ENCODE measurements at regions not wholly inside any gene's neighbourhood (a gene's known extent, or its start where the extent isn't known, plus 50 kb on each side); places are given as distances from the start of the nearest gene placed in this dataset.

- no peak overlapping the region for H3K4me3 ChIP-seq
- no peaks in the 10 kb centered on the region for H3K27me3 ChIP-seq
- 79 to 88% (median 86%) methylated on average over 2 of the region's 2 CpGs for WGBS, 5 donors
- H3K36me3 ChIP-seq: no peaks in the 10 kb centered on the region
- TF ChIP-seq EP300 (IDR thresholded peaks at IDR 0.05) (no peak), CTCF (IDR thresholded peaks at IDR 0.05) (no peak), POLR2AphosphoS5 (IDR thresholded peaks at IDR 0.05) (no peak), POLR2A (IDR thresholded peaks at IDR 0.05) (no peak)
- no peak overlapping the region for H3K27ac ChIP-seq
- peaks cover 0 to 11% (median 0%) of the 10 kb centered on the region in 4 donors for H3K4me1 ChIP-seq
- intact Hi-C loops (cut with DNase I; ENCODE audit: low total_unique reads): no loop called here
- H3K9me3 ChIP-seq: no peaks in the 10 kb centered on the region
- DNase-seq: no peak
These were observed 55.8 kb upstream of the PRDM8 start for GRCh38 chr4:80141543-80141942.

DNA sequence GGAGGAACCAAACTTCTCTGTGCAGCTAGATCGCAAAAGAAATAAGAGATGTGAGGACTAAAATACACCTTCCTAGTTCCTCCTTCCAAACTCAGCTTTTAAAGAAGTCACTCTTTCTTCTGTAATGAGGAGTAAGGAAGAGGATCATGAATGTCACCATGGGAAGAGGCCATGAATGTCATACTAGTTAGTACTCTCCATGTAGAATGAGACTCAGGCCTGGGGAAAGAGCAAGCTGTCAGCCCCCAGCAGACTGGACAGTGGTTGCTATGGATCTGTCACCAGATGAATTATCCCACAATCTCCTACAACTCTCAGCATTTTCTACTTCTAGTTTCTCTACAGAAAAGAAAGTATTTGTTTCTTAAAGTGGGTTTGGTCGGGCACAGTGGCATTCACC is 57.1 kb upstream of the PRDM8 start:
- Histone ChIP-seq H3K36me3 (no peaks in the 10 kb centered on the region), H3K9me3 (no peaks in the 10 kb centered on the region), H3K27ac (peak overlapping the region in 1 of 5 donors; percentile 22), H3K27me3 (no peaks in the 10 kb centered on the region), H3K4me1 (peaks cover 0 to 11% (median 3%) of the 10 kb centered on the region in 4 donors), H3K4me3 (no peak overlapping the region)
- no peak for DNase-seq
- TF ChIP-seq EP300 (IDR thresholded peaks at IDR 0.05) (no peak), POLR2A (IDR thresholded peaks at IDR 0.05) (no peak), POLR2AphosphoS5 (IDR thresholded peaks at IDR 0.05) (no peak), CTCF (IDR thresholded peaks at IDR 0.05) (no peak)
- intact Hi-C loops (cut with DNase I; ENCODE audit: low total_unique reads): no loop called here
- 89 to 94% (median 90%) methylated on average over 2 of the region's 2 CpGs for WGBS, 5 donors

DNA sequence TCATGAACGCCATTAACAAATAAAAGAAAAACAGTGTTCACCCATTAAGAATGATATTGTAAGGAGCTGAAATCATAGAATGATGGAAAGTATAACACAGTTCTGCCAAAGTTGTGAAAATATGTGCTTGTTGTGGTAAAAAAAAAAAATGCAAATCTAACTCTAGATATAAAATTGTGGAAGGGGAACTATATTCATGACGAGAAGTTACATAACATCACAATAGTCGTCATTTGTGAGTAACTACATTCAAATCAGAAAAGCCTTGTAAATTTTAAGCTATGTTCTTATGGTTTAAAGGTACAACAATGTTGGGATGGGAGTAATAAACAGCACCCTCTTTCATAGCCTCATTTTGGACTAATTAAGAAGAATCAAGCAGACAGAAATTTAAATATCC is 57.6 kb upstream of the PRDM8 start:
- no peaks in the 10 kb centered on the region for H3K36me3 ChIP-seq
- intact Hi-C loops (cut with DNase I; ENCODE audit: low total_unique reads): no loop called here
- no peaks in the 10 kb centered on the region for H3K27me3 ChIP-seq
- H3K4me3 ChIP-seq: no peak overlapping the region
- TF ChIP-seq EP300 (IDR thresholded peaks at IDR 0.05) (no peak), POLR2A (IDR thresholded peaks at IDR 0.05) (no peak), CTCF (IDR thresholded peaks at IDR 0.05) (no peak), POLR2AphosphoS5 (IDR thresholded peaks at IDR 0.05) (no peak)
- DNase-seq: no peak
- H3K4me1 ChIP-seq: peaks cover 0 to 11% (median 3%) of the 10 kb centered on the region in 4 donors
- no peaks in the 10 kb centered on the region for H3K9me3 ChIP-seq
- WGBS, 5 donors: 81 to 89% (median 86%) methylated on average over 3 of the region's 3 CpGs
- peak overlapping the region in 1 of 5 donors; percentile 22 for H3K27ac ChIP-seq

- DNase-seq: peak in 1 of 2 donors; percentile 29
- no peak overlapping the region for H3K4me3 ChIP-seq
- no peak overlapping the region for H3K27ac ChIP-seq
- TF ChIP-seq POLR2AphosphoS5 (IDR thresholded peaks at IDR 0.05) (no peak), CTCF (IDR thresholded peaks at IDR 0.05) (no peak), EP300 (IDR thresholded peaks at IDR 0.05) (no peak), POLR2A (IDR thresholded peaks at IDR 0.05) (no peak)
- H3K9me3 ChIP-seq: no peaks in the 10 kb centered on the region
- no peaks in the 10 kb centered on the region for H3K27me3 ChIP-seq
- intact Hi-C loops (cut with DNase I; ENCODE audit: low total_unique reads): no loop called here
- H3K4me1 ChIP-seq: peaks cover 0 to 11% (median 3%) of the 10 kb centered on the region in 4 donors
- 61 to 76% (median 64%) methylated on average over 2 of the region's 2 CpGs for WGBS, 5 donors
- no peaks in the 10 kb centered on the region for H3K36me3 ChIP-seq
These were observed 58.5 kb upstream of the PRDM8 start for GRCh38 chr4:80138551-80139538.

All from stomach (tissue), 8 donors.